ENCODE measurements at regions not wholly inside any gene's neighbourhood (a gene's known extent, or its start where the extent isn't known, plus 50 kb on each side); places are given as distances from the start of the nearest gene placed in this dataset.

DNA sequence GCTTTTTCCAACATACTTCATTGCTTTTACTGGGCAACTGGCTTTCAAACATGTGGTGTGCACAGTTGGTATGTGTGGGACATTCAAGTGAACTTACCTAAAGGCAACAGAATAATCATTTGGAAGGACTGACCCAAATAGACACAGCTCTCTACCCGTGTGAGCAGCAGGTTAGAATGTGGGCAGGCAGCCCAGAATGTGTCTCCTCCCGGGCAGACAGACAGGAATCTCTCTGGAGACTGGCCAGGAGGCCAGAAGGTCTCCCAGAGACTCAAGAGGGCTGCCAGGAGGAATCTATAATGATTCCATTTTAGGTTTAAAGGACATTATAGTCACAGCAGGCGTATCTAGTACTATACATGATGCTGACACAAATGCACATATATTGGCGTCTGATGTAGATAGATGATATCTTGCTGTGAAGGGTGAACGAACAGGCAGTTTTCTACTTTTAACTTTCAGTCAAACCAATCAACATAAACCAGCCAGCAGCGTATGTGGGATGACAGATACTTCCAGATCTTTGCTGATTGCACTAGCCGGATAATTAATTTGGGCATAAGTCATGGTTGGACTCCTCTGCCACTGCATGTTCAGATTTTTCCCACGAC, 297.4 kb upstream of the ZNF608 start:
- no peak for TF ChIP-seq POLR2A (IDR thresholded peaks at IDR 0.05; ENCODE audit: low read depth, low read length)
- no peak for TF ChIP-seq TAF1 (IDR thresholded peaks at IDR 0.05; ENCODE audit: borderline replicate concordance, low read depth, low read length)
- TF ChIP-seq POLR2AphosphoS5 (IDR thresholded peaks at IDR 0.05; ENCODE audit: low read depth, low read length) = no peak

Measured in GM12892 (cell line).